K562 (cell line): ENCODE measurements at regions not wholly inside any gene's neighbourhood (a gene's known extent, or its start where the extent isn't known, plus 50 kb on each side); places are given as distances from the start of the nearest gene placed in this dataset.

ENCODE experiments used
- MBD2 ChIP-seq: sonication (generic); IDR thresholded peaks from 2 replicates; pipeline ENCODE4 v1.6.1; 2016; ENCODE audit warnings: low read depth, borderline replicate concordance
- SUPT5H ChIP-seq: fragments of 450-650 bp; IDR thresholded peaks from 2 replicates; pipeline ENCODE4 v1.6.1; 2016
- ZNF140 ChIP-seq: fragments of 250-450 bp; sonication (Bioruptor Pico); IDR thresholded peaks from 2 replicates; pipeline ENCODE4 v1.8.0; 2021; ENCODE audit warnings: moderate library complexity, mild to moderate bottlenecking, inconsistent platforms
- ZNF668 ChIP-seq: fragments of 250-450 bp; sonication (Bioruptor Pico); IDR thresholded peaks from 2 replicates; pipeline ENCODE4 v1.8.0; 2022; ENCODE audit warnings: mild to moderate bottlenecking, inconsistent platforms
- TF ChIP-seq, protein P1 (sequence below), 3 experiments: IDR thresholded peaks in 2 of 3; conservative IDR thresholded peaks in 1 of 3; 2 replicates each; pipeline ENCODE4 v1.5.1; 2011 to 2012; ENCODE audit warnings: low read length in 3 of 3, mild to moderate bottlenecking in 3 of 3, control low read depth in 2 of 3, improper control_type of control experiment in 1 of 3, inconsistent platforms in 1 of 3, low read depth in 1 of 3, mixed read lengths in 1 of 3, moderate library complexity in 1 of 3; ENCODE audit not compliant: insufficient read depth in 2 of 3
- TF ChIP-seq, protein P2 (sequence below): fragments of 250-450 bp; sonication (Bioruptor Pico); IDR thresholded peaks from 2 replicates; pipeline ENCODE4 v1.5.1; 2021; ENCODE audit warnings: mild to moderate bottlenecking
- TF ChIP-seq, protein P3 (sequence below): fragments of 450-650 bp; formaldehyde crosslinking; IDR thresholded peaks from 2 replicates; pipeline ENCODE4 v1.4.0; 2022; ENCODE audit warnings: missing genetic modification characterization
- TF ChIP-seq, protein P4 (sequence below): IDR thresholded peaks from 2 replicates; pipeline ENCODE4 v1.6.1; 2016; ENCODE audit warnings: missing genetic modification characterization, missing compliant biosample characterization
- TF ChIP-seq, protein P5 (sequence below), 2 experiments: fragments of 450-650 bp in 1 of 2; IDR thresholded peaks; 2 replicates each; pipeline ENCODE4 v1.6.1; 2011 to 2017; ENCODE audit warnings: low read depth in 2 of 2, antibody characterized with exemption in 1 of 2, borderline replicate concordance in 1 of 2, low read length in 1 of 2, mild to moderate bottlenecking in 1 of 2, mixed read lengths in 1 of 2; ENCODE audit not compliant: control insufficient read depth in 1 of 2

DNA sequence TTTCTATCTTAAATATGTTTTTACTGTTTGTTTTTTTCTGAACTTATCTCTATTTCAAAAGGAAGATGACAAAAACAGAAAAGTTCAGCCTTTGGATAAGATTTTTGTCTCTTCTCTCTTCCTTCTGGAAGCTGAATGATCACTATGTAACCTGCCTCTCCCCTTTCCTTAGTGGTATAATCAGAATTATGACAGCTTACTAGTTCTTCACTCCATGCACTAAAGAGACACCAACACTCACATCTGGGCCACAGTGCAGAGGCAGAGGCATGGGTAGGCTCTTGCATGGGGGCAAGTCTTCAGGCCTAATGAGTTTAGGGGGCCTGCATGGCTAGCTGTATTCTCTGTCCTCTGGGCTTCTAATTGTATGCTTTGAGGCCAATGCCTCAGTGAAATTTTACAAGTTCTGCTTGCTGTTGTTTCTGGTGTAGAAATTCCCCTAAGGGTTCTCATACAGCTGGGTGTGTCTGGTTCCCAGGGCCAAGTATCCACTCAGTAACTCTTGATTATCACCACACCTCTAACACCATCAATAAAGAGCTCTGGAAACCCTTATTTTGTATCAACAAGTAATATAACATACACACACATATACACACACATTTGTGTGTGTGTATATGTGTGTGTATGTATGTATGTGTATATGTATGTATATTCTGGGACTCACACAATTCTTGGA is 96.8 kb upstream of the POM121L12 start (continued):
- TF ChIP-seq, protein P1, sequence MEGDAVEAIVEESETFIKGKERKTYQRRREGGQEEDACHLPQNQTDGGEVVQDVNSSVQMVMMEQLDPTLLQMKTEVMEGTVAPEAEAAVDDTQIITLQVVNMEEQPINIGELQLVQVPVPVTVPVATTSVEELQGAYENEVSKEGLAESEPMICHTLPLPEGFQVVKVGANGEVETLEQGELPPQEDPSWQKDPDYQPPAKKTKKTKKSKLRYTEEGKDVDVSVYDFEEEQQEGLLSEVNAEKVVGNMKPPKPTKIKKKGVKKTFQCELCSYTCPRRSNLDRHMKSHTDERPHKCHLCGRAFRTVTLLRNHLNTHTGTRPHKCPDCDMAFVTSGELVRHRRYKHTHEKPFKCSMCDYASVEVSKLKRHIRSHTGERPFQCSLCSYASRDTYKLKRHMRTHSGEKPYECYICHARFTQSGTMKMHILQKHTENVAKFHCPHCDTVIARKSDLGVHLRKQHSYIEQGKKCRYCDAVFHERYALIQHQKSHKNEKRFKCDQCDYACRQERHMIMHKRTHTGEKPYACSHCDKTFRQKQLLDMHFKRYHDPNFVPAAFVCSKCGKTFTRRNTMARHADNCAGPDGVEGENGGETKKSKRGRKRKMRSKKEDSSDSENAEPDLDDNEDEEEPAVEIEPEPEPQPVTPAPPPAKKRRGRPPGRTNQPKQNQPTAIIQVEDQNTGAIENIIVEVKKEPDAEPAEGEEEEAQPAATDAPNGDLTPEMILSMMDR (IDR thresholded peaks at IDR 0.05 in 2 of 3, conservative IDR thresholded peaks at IDR 0.05 in 1 of 3; ENCODE audit: insufficient read depth in 2 of 3, low read depth in 1 of 3, low read length in 3 of 3) = no peak
- no peak for TF ChIP-seq SUPT5H
- TF ChIP-seq, protein P2, sequence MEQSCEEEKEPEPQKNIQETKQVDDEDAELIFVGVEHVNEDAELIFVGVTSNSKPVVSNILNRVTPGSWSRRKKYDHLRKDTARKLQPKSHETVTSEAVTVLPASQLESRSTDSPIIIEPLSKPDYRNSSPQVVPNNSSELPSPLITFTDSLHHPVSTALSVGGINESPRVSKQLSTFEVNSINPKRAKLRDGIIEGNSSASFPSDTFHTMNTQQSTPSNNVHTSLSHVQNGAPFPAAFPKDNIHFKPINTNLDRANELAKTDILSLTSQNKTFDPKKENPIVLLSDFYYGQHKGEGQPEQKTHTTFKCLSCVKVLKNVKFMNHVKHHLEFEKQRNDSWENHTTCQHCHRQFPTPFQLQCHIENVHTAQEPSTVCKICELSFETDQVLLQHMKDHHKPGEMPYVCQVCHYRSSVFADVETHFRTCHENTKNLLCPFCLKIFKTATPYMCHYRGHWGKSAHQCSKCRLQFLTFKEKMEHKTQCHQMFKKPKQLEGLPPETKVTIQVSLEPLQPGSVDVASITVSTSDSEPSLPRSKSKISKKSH = no peak
- TF ChIP-seq, protein P3, sequence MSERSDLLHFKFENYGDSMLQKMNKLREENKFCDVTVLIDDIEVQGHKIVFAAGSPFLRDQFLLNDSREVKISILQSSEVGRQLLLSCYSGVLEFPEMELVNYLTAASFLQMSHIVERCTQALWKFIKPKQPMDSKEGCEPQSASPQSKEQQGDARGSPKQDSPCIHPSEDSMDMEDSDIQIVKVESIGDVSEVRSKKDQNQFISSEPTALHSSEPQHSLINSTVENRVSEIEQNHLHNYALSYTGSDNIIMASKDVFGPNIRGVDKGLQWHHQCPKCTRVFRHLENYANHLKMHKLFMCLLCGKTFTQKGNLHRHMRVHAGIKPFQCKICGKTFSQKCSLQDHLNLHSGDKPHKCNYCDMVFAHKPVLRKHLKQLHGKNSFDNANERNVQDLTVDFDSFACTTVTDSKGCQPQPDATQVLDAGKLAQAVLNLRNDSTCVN = no peak
- TF ChIP-seq, protein P4, sequence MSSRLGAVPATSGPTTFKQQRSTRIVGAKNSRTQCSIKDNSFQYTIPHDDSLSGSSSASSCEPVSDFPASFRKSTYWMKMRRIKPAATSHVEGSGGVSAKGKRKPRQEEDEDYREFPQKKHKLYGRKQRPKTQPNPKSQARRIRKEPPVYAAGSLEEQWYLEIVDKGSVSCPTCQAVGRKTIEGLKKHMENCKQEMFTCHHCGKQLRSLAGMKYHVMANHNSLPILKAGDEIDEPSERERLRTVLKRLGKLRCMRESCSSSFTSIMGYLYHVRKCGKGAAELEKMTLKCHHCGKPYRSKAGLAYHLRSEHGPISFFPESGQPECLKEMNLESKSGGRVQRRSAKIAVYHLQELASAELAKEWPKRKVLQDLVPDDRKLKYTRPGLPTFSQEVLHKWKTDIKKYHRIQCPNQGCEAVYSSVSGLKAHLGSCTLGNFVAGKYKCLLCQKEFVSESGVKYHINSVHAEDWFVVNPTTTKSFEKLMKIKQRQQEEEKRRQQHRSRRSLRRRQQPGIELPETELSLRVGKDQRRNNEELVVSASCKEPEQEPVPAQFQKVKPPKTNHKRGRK (tag) = no peak
- TF ChIP-seq, protein P5, sequence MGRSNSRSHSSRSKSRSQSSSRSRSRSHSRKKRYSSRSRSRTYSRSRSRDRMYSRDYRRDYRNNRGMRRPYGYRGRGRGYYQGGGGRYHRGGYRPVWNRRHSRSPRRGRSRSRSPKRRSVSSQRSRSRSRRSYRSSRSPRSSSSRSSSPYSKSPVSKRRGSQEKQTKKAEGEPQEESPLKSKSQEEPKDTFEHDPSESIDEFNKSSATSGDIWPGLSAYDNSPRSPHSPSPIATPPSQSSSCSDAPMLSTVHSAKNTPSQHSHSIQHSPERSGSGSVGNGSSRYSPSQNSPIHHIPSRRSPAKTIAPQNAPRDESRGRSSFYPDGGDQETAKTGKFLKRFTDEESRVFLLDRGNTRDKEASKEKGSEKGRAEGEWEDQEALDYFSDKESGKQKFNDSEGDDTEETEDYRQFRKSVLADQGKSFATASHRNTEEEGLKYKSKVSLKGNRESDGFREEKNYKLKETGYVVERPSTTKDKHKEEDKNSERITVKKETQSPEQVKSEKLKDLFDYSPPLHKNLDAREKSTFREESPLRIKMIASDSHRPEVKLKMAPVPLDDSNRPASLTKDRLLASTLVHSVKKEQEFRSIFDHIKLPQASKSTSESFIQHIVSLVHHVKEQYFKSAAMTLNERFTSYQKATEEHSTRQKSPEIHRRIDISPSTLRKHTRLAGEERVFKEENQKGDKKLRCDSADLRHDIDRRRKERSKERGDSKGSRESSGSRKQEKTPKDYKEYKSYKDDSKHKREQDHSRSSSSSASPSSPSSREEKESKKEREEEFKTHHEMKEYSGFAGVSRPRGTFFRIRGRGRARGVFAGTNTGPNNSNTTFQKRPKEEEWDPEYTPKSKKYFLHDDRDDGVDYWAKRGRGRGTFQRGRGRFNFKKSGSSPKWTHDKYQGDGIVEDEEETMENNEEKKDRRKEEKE (IDR thresholded peaks at IDR 0.05; ENCODE audit: borderline replicate concordance in 1 of 2, control insufficient read depth in 1 of 2, low read depth in 2 of 2, low read length in 1 of 2) = no peak
- TF ChIP-seq ZNF140 (CRISPR knock-in tag) = no peak
- TF ChIP-seq MBD2 = no peak
- TF ChIP-seq ZNF668 = no peak
